ENCODE measurements at regions not wholly inside any gene's neighbourhood (a gene's known extent, or its start where the extent isn't known, plus 50 kb on each side); places are given as distances from the start of the nearest gene placed in this dataset.

GRCh38 chr13:34465423-34465922 is 476.6 kb upstream of the NBEA start (continued):
- no peak for TF ChIP-seq REST (IDR thresholded peaks at IDR 0.05)

DNA sequence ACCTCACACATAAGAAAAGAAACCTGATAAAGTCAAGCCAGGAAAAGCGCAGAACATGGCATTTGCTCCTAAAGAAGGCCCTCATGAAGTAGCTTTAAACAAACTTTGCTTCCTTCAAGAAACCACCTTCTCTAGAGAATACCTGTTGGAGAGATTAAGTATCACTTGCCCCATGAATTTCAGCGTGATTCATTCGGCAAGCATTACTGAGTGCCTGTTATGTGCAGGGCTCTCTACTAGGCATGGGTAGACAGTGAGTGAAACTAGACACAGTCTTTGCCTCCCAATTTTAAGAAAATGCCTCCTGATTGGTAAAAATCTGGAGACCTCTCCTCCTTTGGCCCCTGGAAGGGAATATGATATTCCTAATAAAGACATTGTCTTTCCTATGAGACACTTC is 475.8 kb upstream of the NBEA start:
- DNase-seq (ENCODE audit: low spot score), result no peak
- H3K4me1 ChIP-seq (ENCODE audit: control insufficient read depth in 4 of 4, insufficient read depth in 4 of 4, low read length in 3 of 4), result no peaks in the 10 kb centered on the region
- H3K9me3 ChIP-seq (ENCODE audit: control insufficient read depth in 4 of 4, low read length in 3 of 4), result no peaks in the 10 kb centered on the region
- WGBS, result 89% methylated on average over 3 of the region's 3 CpGs
- H3K27ac ChIP-seq (ENCODE audit: low read depth in 1 of 2, low read length in 2 of 2), result no peak overlapping the region
- H3K27me3 ChIP-seq (ENCODE audit: control insufficient read depth in 4 of 4, insufficient read depth in 4 of 4, low read length in 3 of 4), result no peaks in the 10 kb centered on the region
- H3K36me3 ChIP-seq (ENCODE audit: control insufficient read depth in 4 of 4, insufficient read depth in 3 of 4, low read depth in 1 of 4, low read length in 3 of 4), result no peaks in the 10 kb centered on the region
- no peak overlapping the region for H3K4me3 ChIP-seq (ENCODE audit: low read depth in 1 of 3, low read length in 3 of 3)
- TF ChIP-seq, protein P1, sequence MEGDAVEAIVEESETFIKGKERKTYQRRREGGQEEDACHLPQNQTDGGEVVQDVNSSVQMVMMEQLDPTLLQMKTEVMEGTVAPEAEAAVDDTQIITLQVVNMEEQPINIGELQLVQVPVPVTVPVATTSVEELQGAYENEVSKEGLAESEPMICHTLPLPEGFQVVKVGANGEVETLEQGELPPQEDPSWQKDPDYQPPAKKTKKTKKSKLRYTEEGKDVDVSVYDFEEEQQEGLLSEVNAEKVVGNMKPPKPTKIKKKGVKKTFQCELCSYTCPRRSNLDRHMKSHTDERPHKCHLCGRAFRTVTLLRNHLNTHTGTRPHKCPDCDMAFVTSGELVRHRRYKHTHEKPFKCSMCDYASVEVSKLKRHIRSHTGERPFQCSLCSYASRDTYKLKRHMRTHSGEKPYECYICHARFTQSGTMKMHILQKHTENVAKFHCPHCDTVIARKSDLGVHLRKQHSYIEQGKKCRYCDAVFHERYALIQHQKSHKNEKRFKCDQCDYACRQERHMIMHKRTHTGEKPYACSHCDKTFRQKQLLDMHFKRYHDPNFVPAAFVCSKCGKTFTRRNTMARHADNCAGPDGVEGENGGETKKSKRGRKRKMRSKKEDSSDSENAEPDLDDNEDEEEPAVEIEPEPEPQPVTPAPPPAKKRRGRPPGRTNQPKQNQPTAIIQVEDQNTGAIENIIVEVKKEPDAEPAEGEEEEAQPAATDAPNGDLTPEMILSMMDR (IDR thresholded peaks at IDR 0.05; ENCODE audit: low read depth, low read length, missing input control), result no peak
- TF ChIP-seq FOXA1 (IDR thresholded peaks at IDR 0.05), result no peak
- TF ChIP-seq TAF1 (conservative IDR thresholded peaks at IDR 0.05), result no peak
- TF ChIP-seq FOXA2 (IDR thresholded peaks at IDR 0.05), result no peak
- no peak for TF ChIP-seq REST (IDR thresholded peaks at IDR 0.05)
- TF ChIP-seq HNF4A (conservative IDR thresholded peaks at IDR 0.05), result no peak
- TF ChIP-seq RXRA (IDR thresholded peaks at IDR 0.05), result no peak
- TF ChIP-seq EGR1 (IDR thresholded peaks at IDR 0.05; ENCODE audit: low read depth in 2 of 2), result no peak
- no peak for TF ChIP-seq HNF4G (IDR thresholded peaks at IDR 0.05)
- TF ChIP-seq, protein P2, sequence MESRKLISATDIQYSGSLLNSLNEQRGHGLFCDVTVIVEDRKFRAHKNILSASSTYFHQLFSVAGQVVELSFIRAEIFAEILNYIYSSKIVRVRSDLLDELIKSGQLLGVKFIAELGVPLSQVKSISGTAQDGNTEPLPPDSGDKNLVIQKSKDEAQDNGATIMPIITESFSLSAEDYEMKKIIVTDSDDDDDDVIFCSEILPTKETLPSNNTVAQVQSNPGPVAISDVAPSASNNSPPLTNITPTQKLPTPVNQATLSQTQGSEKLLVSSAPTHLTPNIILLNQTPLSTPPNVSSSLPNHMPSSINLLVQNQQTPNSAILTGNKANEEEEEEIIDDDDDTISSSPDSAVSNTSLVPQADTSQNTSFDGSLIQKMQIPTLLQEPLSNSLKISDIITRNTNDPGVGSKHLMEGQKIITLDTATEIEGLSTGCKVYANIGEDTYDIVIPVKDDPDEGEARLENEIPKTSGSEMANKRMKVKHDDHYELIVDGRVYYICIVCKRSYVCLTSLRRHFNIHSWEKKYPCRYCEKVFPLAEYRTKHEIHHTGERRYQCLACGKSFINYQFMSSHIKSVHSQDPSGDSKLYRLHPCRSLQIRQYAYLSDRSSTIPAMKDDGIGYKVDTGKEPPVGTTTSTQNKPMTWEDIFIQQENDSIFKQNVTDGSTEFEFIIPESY (IDR thresholded peaks at IDR 0.05), result no peak
- TF ChIP-seq MAX (IDR thresholded peaks at IDR 0.05), result no peak
- TF ChIP-seq NR2F2 (IDR thresholded peaks at IDR 0.05), result no peak
- no peak overlapping the region for H3K9ac ChIP-seq (ENCODE audit: low read depth in 1 of 2, low read length in 2 of 2)

All from liver (tissue), 8 donors.